ENCODE measurements at regions not wholly inside any gene's neighbourhood (a gene's known extent, or its start where the extent isn't known, plus 50 kb on each side); places are given as distances from the start of the nearest gene placed in this dataset.

DNA sequence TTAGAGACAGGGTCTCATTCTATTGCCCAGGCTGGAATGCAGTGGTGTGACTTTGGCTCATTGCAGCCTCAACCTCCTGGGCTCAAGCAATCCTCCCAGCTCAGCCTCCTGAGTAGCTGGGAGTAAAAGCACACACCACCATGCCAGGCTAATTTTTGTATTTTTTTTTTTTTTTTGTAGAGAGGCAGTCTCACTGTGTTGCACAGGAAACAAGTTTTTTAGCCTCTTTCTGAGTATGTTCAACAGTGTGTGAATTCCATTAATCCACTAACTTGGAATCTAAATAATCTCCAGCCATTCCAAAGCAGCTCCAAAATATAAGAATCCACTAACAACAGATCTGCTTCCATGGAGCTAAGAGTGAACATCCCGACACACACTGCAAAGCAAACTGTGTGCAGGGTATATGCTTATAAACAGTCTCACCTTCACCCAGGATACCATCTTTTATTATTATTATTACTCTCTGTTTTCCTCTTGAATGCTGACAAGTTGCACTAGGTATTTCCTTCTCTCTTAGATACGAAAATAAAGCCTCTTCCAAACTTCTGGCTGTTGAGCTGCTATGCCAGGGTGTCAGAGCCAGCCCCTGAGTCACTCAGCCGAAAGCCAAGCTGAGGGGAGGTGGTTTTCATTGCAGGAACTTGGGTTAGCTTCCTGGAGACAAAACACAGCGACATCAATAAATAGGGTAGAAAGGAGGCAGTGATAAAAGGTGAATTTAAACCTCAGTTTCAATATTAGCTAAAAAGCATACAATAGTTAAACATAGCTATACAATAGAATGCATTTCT is 264.9 kb downstream of the HIVEP2 start:
- 61 to 68% methylated on average over 4 of the region's 4 CpGs for WGBS, 2 donors
- no peaks in the 10 kb centered on the region for H3K4me1 ChIP-seq
- TF ChIP-seq EP300 (IDR thresholded peaks at IDR 0.05) (no peak), POLR2A (IDR thresholded peaks at IDR 0.05) (no peak)
- TF ChIP-seq, protein P1, sequence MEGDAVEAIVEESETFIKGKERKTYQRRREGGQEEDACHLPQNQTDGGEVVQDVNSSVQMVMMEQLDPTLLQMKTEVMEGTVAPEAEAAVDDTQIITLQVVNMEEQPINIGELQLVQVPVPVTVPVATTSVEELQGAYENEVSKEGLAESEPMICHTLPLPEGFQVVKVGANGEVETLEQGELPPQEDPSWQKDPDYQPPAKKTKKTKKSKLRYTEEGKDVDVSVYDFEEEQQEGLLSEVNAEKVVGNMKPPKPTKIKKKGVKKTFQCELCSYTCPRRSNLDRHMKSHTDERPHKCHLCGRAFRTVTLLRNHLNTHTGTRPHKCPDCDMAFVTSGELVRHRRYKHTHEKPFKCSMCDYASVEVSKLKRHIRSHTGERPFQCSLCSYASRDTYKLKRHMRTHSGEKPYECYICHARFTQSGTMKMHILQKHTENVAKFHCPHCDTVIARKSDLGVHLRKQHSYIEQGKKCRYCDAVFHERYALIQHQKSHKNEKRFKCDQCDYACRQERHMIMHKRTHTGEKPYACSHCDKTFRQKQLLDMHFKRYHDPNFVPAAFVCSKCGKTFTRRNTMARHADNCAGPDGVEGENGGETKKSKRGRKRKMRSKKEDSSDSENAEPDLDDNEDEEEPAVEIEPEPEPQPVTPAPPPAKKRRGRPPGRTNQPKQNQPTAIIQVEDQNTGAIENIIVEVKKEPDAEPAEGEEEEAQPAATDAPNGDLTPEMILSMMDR (IDR thresholded peaks at IDR 0.05) = no peak
- H3K27me3 ChIP-seq = peaks cover 0 to 8% of the 10 kb centered on the region in 2 donors
- no peak overlapping the region for H3K4me3 ChIP-seq
- no peaks in the 10 kb centered on the region for H3K9me3 ChIP-seq
- DNase-seq (ENCODE audit: low spot score in 2 of 2) = no peak
- no peak overlapping the region for H3K27ac ChIP-seq
- H3K36me3 ChIP-seq = no peaks in the 10 kb centered on the region

DNA sequence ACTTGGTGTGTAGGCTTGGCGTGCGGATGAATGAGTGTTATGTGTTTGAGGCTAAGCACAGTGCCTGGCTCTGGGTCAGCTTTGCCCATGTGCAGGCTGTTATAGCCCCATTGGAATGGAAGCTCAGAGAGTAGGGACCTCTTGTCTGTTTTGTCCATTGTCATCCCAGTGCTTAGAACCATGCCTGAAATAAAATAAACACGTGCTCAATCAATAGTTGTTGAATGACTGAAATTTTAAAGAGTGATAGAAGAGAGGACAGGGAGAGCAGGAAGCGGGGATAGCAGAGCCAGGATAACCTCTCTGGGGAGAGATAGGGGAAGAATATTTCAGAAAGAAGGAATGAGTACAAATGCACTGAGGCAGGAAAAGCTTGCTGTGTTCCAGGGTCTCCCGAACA is 263.9 kb downstream of the HIVEP2 start:
- H3K4me1 ChIP-seq = no peaks in the 10 kb centered on the region
- WGBS, 2 donors = 85 to 89% methylated on average over 5 of the region's 5 CpGs
- H3K4me3 ChIP-seq = no peak overlapping the region
- H3K36me3 ChIP-seq = no peaks in the 10 kb centered on the region
- H3K27ac ChIP-seq = no peak overlapping the region
- H3K9me3 ChIP-seq = no peaks in the 10 kb centered on the region
- no peak for DNase-seq (ENCODE audit: low spot score in 2 of 2)
- peaks cover 0 to 8% of the 10 kb centered on the region in 2 donors for H3K27me3 ChIP-seq
- no peak for TF ChIP-seq POLR2A (IDR thresholded peaks at IDR 0.05)

DNA sequence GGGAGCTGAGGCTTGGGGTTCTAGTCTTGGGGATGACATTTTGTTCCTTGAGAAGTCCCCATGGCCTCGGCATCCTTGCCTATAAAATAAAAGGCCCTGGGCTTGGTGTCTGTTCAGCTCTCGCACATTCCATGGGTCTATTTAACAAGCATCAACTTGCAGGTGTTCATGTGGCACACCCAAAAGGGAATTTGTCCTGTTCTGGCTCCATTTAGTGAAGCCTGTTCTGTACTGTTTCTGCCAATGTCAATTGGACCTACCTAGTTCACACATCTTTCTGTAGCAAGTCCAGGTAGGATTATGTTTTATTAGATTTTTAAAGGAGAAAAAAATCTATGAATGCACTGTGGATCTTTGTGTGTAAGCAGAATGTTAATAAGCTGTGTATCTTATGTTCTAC is 262.0 kb downstream of the HIVEP2 start:
- WGBS, 2 donors = 53 to 70% methylated on average over 2 of the region's 2 CpGs
- no peak overlapping the region for H3K27ac ChIP-seq
- H3K4me3 ChIP-seq = no peak overlapping the region
- no peak for DNase-seq (ENCODE audit: low spot score in 2 of 2)
- H3K36me3 ChIP-seq = no peaks in the 10 kb centered on the region
- H3K4me1 ChIP-seq = no peaks in the 10 kb centered on the region
- no peak for TF ChIP-seq POLR2A (IDR thresholded peaks at IDR 0.05)
- TF ChIP-seq, protein P1 (IDR thresholded peaks at IDR 0.05) = no peak
- TF ChIP-seq EP300 (IDR thresholded peaks at IDR 0.05) = no peak
- no peaks in the 10 kb centered on the region for H3K9me3 ChIP-seq
- H3K27me3 ChIP-seq = peaks cover 0 to 8% of the 10 kb centered on the region in 2 donors

DNA sequence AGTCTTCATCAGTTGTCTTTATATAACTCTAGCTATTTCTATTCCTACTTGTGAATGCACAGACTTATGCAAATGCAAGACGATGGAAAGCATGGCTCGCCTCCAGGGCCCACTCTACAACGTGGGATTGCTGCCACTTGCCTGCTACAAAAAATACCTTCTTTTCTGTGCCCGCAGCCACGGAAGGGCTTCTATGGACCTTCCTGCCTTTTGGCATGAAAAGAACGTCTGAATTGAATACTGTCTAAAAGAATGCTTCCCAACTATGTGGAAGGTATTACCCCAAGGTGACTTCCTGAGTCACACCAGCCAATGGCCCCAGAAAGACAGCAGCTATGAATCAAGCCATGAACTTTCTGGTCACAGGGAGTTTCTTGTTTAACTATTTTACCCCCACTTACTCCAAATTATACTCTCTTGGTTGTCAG is 261.2 kb downstream of the HIVEP2 start:
- 51 to 61% methylated on average over 6 of the region's 6 CpGs for WGBS, 2 donors
- no peaks in the 10 kb centered on the region for H3K9me3 ChIP-seq
- no peak for DNase-seq (ENCODE audit: low spot score in 2 of 2)
- no peak for TF ChIP-seq EP300 (IDR thresholded peaks at IDR 0.05)
- TF ChIP-seq, protein P1 (IDR thresholded peaks at IDR 0.05) = no peak
- no peak for TF ChIP-seq POLR2A (IDR thresholded peaks at IDR 0.05)
- no peaks in the 10 kb centered on the region for H3K36me3 ChIP-seq
- H3K27me3 ChIP-seq = peaks cover 0 to 7% of the 10 kb centered on the region in 2 donors
- H3K4me3 ChIP-seq = no peak overlapping the region
- H3K27ac ChIP-seq = no peak overlapping the region
- H3K4me1 ChIP-seq = no peaks in the 10 kb centered on the region

DNA sequence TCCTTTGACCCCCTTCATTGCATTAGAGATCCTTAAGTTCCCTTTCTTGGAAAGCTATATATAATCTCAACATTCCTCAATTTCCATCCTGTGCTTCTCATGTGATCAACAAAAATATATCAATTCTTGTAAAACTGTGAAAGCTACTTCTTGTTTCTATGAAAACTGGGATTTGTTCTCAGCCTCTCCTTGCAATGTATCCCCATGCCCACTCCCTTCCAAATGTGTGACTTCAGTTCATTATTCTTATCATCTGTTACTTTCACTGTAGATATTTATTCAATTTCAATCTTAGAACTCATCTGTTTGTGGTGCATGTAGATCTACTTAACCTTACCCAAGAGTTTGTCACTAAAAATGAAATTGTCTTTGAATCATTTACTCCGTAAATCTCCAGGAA is 260.6 kb downstream of the HIVEP2 start:
- WGBS, 2 donors = 53 to 97% methylated on average over 1 of the region's 1 CpG

More for the DNA sequence above, 260.6 kb downstream of the HIVEP2 start:
- no peak for DNase-seq (ENCODE audit: low spot score in 2 of 2)
- H3K27me3 ChIP-seq = peaks cover 0 to under 1% of the 10 kb centered on the region in 2 donors
- TF ChIP-seq, protein P1 (IDR thresholded peaks at IDR 0.05) = no peak
- no peak for TF ChIP-seq POLR2A (IDR thresholded peaks at IDR 0.05)
- TF ChIP-seq EP300 (IDR thresholded peaks at IDR 0.05) = no peak
- H3K36me3 ChIP-seq = no peaks in the 10 kb centered on the region
- H3K4me3 ChIP-seq = no peak overlapping the region
- H3K4me1 ChIP-seq = no peaks in the 10 kb centered on the region
- no peak overlapping the region for H3K27ac ChIP-seq
- no peaks in the 10 kb centered on the region for H3K9me3 ChIP-seq
